GM12878 (cell line): ENCODE measurements at regions not wholly inside any gene's neighbourhood (a gene's known extent, or its start where the extent isn't known, plus 50 kb on each side); places are given as distances from the start of the nearest gene placed in this dataset.

ENCODE experiments used
- CBX5 ChIP-seq: sonication (generic); IDR thresholded peaks from 2 replicates; pipeline ENCODE4 v1.6.1; 2016; ENCODE audit warnings: low read depth, moderate library complexity, mild to moderate bottlenecking, inconsistent platforms
- CREB1 ChIP-seq: IDR thresholded peaks from 2 replicates; pipeline ENCODE4 v1.6.1; 2012; ENCODE audit warnings: low read depth, mild to moderate bottlenecking, inconsistent platforms
- CTCF ChIP-seq, 3 experiments: IDR thresholded peaks in 2 of 3; conservative IDR thresholded peaks in 1 of 3; 2 replicates each; pipeline ENCODE4 v1.5.1; 2011; ENCODE audit warnings: low read depth in 3 of 3, low read length in 3 of 3, mild to moderate bottlenecking in 3 of 3, control low read depth in 2 of 3, moderate library complexity in 2 of 3, inconsistent platforms in 1 of 3, mixed read lengths in 1 of 3; ENCODE audit not compliant: control insufficient read depth in 2 of 3, insufficient read depth in 1 of 3; ENCODE audit errors: extremely low read depth in 1 of 3
- ESRRA ChIP-seq: IDR thresholded peaks from 2 replicates; pipeline ENCODE4 v1.6.1; 2012; ENCODE audit warnings: mild to moderate bottlenecking, low read length, improper control_type of control experiment
- EZH2 ChIP-seq: IDR thresholded peaks from 2 replicates; pipeline ENCODE4 v1.6.1; 2012; ENCODE audit warnings: low read depth, mild to moderate bottlenecking, control low read depth, inconsistent platforms, low read length, borderline replicate concordance; ENCODE audit not compliant: control insufficient read depth
- NR2C2 ChIP-seq: IDR thresholded peaks from 2 replicates; pipeline ENCODE4 v1.6.1; 2011; ENCODE audit warnings: borderline replicate concordance, low read depth; ENCODE audit not compliant: control insufficient read depth, insufficient read length
- POLR2A ChIP-seq: IDR thresholded peaks from 2 replicates; pipeline ENCODE4 v1.6.1; 2011; ENCODE audit warnings: low read depth, mild to moderate bottlenecking, low read length
- ZBTB40 ChIP-seq: fragments of 450-650 bp; IDR thresholded peaks from 2 replicates; pipeline ENCODE4 v1.6.1; 2016; ENCODE audit warnings: mild to moderate bottlenecking, moderate library complexity, borderline replicate concordance

GRCh38 chr9:107744873-107745272, 255.3 kb upstream of the KLF4 start:
- no peak for TF ChIP-seq CBX5
- no peak for TF ChIP-seq ZBTB40
- TF ChIP-seq EZH2: no peak
- TF ChIP-seq CTCF (IDR thresholded peaks at IDR 0.05 in 2 of 3, conservative IDR thresholded peaks at IDR 0.05 in 1 of 3; ENCODE audit: control insufficient read depth in 2 of 3, extremely low read depth in 1 of 3, insufficient read depth in 1 of 3, low read depth in 3 of 3, low read length in 3 of 3): no peak
- TF ChIP-seq POLR2A: no peak
- TF ChIP-seq CREB1: no peak
- TF ChIP-seq NR2C2: no peak
- no peak for TF ChIP-seq ESRRA
